ENCODE measurements at regions not wholly inside any gene's neighbourhood (a gene's known extent, or its start where the extent isn't known, plus 50 kb on each side); places are given as distances from the start of the nearest gene placed in this dataset.

DNA sequence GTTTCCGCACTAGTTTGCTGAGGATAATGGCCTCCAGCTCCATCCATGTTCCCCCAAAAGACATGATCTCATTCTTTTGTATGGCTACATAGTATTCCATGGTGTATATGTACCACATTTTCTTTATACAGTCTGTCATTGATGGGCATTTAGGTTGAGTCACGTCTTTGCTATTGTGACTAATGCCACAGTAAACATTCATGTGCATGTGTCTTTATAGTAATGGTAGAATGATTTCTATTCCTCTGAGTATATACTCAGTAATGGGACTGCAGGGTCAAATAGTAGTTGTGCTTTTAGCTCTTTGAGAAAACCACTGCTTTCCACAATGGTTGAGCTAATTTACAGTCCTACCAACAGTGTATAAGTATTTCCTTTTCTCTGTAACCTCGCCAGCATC is 78.3 kb upstream of the BCL9 start:
- TF ChIP-seq, protein P1, sequence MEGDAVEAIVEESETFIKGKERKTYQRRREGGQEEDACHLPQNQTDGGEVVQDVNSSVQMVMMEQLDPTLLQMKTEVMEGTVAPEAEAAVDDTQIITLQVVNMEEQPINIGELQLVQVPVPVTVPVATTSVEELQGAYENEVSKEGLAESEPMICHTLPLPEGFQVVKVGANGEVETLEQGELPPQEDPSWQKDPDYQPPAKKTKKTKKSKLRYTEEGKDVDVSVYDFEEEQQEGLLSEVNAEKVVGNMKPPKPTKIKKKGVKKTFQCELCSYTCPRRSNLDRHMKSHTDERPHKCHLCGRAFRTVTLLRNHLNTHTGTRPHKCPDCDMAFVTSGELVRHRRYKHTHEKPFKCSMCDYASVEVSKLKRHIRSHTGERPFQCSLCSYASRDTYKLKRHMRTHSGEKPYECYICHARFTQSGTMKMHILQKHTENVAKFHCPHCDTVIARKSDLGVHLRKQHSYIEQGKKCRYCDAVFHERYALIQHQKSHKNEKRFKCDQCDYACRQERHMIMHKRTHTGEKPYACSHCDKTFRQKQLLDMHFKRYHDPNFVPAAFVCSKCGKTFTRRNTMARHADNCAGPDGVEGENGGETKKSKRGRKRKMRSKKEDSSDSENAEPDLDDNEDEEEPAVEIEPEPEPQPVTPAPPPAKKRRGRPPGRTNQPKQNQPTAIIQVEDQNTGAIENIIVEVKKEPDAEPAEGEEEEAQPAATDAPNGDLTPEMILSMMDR (IDR thresholded peaks at IDR 0.05), result no peak
- TF ChIP-seq ZFX (IDR thresholded peaks at IDR 0.05; ENCODE audit: borderline replicate concordance), result no peak

DNA sequence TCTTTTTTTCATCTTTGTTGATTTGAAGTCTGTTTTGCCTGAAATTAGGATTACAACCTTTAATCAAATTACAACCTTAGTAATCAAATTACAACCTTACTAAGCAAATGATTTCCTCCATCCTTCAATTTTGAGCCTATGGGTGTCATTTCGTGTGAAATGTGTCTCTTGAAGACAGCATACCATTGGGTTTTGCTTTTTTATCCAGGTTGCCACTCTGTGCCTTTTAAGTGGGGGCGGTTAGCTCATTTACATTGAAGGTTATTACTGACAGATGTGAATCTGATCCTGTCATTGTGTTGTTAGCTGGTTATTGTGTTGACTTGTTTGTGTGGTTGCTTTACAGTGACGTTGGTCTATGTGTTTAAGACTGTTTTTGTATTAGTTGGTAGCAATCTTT is 74.8 kb upstream of the BCL9 start:
- TF ChIP-seq ZFX (IDR thresholded peaks at IDR 0.05; ENCODE audit: borderline replicate concordance), result no peak
- TF ChIP-seq, protein P1 (IDR thresholded peaks at IDR 0.05), result no peak

More for the DNA sequence above, 78.3 kb upstream of the BCL9 start:
- no peak overlapping the region for H3K27ac ChIP-seq

DNA sequence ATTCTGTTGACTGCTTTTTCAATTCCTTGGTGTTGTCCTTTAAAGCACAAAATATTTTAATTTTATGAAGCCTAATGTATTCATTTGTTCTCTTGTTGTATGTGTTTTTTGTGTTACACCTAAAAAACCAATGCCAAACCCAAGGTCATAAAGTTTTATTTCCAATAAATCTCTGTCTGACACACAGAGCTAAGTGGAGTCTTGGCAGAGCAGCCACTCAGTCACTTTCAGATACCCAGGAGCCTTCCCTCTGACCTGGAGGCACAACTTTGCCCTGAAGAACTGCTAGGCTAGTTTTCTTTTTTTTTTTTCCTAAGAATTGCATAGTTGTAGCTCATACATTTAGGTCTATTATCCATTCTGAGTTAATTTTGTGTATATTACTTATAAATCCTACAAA is 71.2 kb upstream of the BCL9 start:
- H3K27ac ChIP-seq, result no peak overlapping the region
- no peak for TF ChIP-seq ZFX (IDR thresholded peaks at IDR 0.05; ENCODE audit: borderline replicate concordance)
- TF ChIP-seq, protein P1 (IDR thresholded peaks at IDR 0.05), result no peak

More for the DNA sequence above, 74.8 kb upstream of the BCL9 start:
- no peak overlapping the region for H3K27ac ChIP-seq

DNA sequence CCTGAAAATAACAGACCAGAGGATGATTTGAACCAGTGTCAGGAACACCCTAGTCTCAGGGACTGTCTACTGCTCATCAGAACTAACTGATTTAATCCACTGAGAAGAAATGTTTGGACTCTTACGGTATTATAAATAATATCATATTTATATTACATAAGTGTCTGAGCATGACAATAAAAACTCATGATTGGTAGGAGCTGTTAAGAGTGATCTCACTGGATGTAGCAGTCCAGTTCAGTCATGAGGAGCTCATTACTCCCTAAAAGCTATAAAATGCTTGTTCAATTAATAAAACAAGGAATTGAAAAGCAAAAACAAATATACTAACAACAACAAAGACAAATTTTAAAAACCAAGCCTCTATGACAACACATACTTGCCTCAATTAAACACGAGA is 68.8 kb upstream of the BCL9 start:
- H3K27ac ChIP-seq, result no peak overlapping the region
- TF ChIP-seq, protein P1 (IDR thresholded peaks at IDR 0.05), result no peak
- no peak for TF ChIP-seq ZFX (IDR thresholded peaks at IDR 0.05; ENCODE audit: borderline replicate concordance)

DNA sequence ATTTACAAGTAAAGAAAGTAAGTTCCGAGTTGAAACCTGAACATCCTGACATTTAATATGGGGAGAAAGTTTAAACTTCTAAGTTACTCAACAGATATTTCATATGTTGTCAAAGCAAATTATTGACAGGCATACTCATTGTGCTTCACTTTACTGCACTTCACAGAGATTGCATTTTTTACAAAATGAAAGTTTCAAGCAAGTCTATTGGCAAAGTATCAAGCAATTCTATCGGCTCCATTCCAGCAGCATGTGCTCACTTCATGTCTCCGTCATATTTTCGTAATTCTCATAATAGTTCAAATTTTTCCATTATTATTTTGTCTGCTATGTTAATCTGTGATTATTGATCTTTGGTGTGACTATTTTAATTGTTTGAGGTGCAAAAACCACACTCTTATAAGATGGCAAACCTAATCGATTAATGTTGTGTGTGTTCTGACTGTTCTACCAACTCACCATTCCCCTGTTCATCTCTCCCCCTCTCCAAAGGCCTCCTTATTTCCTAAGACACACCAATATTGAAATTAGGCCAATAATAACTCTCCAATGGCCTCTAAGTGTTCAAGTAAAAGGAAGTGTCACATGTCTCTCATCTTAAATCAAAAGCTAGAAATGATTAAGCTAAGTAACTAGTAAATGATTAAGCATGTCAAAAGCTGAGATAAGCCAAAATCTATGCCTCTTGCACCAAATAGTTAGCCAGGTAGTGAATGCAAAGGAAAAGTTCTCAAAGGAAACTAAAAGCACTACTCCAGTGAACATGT is 68.2 kb upstream of the BCL9 start:
- TF ChIP-seq, protein P1 (IDR thresholded peaks at IDR 0.05), result no peak
- no peak for TF ChIP-seq ZFX (IDR thresholded peaks at IDR 0.05; ENCODE audit: borderline replicate concordance)
- H3K27ac ChIP-seq, result no peak overlapping the region

DNA sequence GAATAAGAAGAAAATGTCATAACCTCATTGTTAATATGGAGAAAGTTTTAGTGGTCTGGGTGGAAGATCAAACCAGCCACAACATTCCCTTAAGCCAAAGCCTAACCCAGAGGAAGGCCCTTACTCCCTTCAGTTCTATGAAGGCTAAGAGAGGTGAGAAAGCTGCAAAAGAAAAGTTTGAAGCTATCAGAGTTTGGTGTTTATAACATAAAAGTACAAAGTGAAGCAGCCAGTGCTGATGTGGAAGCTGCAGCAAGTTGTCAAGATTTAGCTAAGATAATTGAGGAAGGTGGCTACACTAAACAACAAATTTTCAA is 67.6 kb upstream of the BCL9 start:
- H3K27ac ChIP-seq, result no peak overlapping the region
- TF ChIP-seq ZFX (IDR thresholded peaks at IDR 0.05; ENCODE audit: borderline replicate concordance), result no peak
- TF ChIP-seq, protein P1 (IDR thresholded peaks at IDR 0.05), result no peak

DNA sequence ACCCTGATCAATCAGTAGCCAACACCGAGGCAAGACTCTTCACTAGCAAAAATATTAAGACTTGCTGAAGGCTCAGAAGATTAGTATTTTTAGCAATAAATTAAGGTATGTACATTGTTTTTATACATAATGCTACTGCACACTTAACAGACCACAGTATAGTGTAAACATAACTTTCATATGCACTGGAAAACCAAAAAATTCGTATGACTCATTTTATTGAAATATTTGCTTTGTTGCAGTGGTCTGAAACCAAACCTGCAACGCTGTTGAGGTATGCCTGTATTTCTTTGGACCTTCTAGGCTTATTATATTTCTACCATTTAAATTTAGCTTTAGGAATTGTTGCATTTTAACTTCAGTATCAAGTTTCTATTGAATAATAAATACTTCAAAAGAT is 65.8 kb upstream of the BCL9 start:
- TF ChIP-seq, protein P1 (IDR thresholded peaks at IDR 0.05), result no peak
- no peak for TF ChIP-seq ZFX (IDR thresholded peaks at IDR 0.05; ENCODE audit: borderline replicate concordance)
- no peak overlapping the region for H3K27ac ChIP-seq
